ENCODE measurements at regions not wholly inside any gene's neighbourhood (a gene's known extent, or its start where the extent isn't known, plus 50 kb on each side); places are given as distances from the start of the nearest gene placed in this dataset.
"Not testable (repeated sequence)": the region's sequence is repeated elsewhere in the genome, so short reads cannot be mapped to it uniquely, and the experiment has no call there.

DNA sequence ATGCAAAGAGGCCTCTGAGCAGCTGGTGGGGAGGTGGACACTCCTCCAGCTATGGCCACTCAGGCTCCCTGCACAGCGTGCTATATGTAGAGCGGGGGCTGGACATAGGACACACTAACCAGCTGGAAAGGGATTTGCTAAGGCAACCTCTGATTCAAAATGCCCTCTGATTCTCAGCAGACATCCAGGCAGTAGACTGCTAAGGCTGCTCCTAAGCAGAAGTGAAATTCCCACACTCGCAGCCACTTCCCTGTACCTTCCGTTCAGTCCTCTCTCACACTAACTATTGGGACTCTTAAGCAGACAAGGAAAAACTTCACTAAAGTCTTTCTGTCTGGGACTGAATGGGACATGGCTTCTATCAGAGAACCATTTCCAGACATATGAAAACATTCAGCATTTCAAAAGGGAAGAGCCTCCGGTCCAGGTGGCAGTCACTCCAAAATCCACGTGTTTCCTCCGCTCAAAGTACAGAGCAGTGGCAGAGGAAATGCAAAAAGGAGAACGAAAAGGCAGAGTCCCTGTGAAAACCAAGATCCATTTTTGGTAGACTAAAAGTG lies 265.8 kb downstream of the TTC32 start:
- Mint-ChIP-seq H3K27me3 (peaks cover 7% of the 10 kb centered on the region), H3K36me3 (no peaks in the 10 kb centered on the region), H3K9me3 (no peaks in the 10 kb centered on the region), H3K4me1 (no peaks in the 10 kb centered on the region), H3K27ac (no peak overlapping the region), H3K4me3 (no peak overlapping the region)
- POLR2A ChIA-PET = no interaction called here
- DNase-seq (no peak), ATAC-seq (ENCODE audit: low read depth) (no peak)

GRCh38 chr2:19632403-19632991 lies 269.3 kb downstream of the TTC32 start:
- H3K9me3 Mint-ChIP-seq = peaks cover 1% of the 10 kb centered on the region
- peaks cover 8% of the 10 kb centered on the region for H3K27me3 Mint-ChIP-seq
- H3K4me3 Mint-ChIP-seq = no peak overlapping the region
- no peaks in the 10 kb centered on the region for H3K4me1 Mint-ChIP-seq
- H3K36me3 Mint-ChIP-seq = no peaks in the 10 kb centered on the region
- no peak for ATAC-seq (ENCODE audit: low read depth)
- H3K27ac Mint-ChIP-seq = no peak overlapping the region
- POLR2A ChIA-PET = no interaction called here
- no peak for DNase-seq

- no peak for ATAC-seq (ENCODE audit: low read depth)
- no peaks in the 10 kb centered on the region for H3K36me3 Mint-ChIP-seq
- DNase-seq = no peak
- no peak overlapping the region for H3K27ac Mint-ChIP-seq
- POLR2A ChIA-PET = no interaction called here
- H3K4me3 Mint-ChIP-seq = no peak overlapping the region
- H3K27me3 Mint-ChIP-seq = peaks cover 6% of the 10 kb centered on the region
- no peaks in the 10 kb centered on the region for H3K4me1 Mint-ChIP-seq
- peaks cover 1% of the 10 kb centered on the region for H3K9me3 Mint-ChIP-seq
Observed at GRCh38 chr2:19631871-19632270, 269.9 kb downstream of the TTC32 start.

GRCh38 chr2:19630921-19631320 lies 270.9 kb downstream of the TTC32 start:
- Mint-ChIP-seq H3K4me3 (no peak overlapping the region), H3K4me1 (no peaks in the 10 kb centered on the region), H3K36me3 (no peaks in the 10 kb centered on the region), H3K27ac (no peak overlapping the region), H3K27me3 (peaks cover 6% of the 10 kb centered on the region), H3K9me3 (peaks cover 1% of the 10 kb centered on the region)
- DNase-seq (no peak), ATAC-seq (ENCODE audit: low read depth) (no peak)
- POLR2A ChIA-PET = no interaction called here

GRCh38 chr2:19627359-19627758 lies 268.9 kb upstream of the OSR1 start:
- Mint-ChIP-seq H3K4me3 (no peak overlapping the region), H3K4me1 (no peaks in the 10 kb centered on the region), H3K36me3 (no peaks in the 10 kb centered on the region), H3K27me3 (peaks cover 4% of the 10 kb centered on the region), H3K27ac (no peak overlapping the region), H3K9me3 (peaks cover 1% of the 10 kb centered on the region)
- POLR2A ChIA-PET = no interaction called here
- DNase-seq (no peak), ATAC-seq (ENCODE audit: low read depth) (no peak)

- no peaks in the 10 kb centered on the region for H3K36me3 Mint-ChIP-seq
- DNase-seq = no peak
- H3K4me1 Mint-ChIP-seq = no peaks in the 10 kb centered on the region
- ATAC-seq (ENCODE audit: low read depth) = no peak
- H3K27me3 Mint-ChIP-seq = peaks cover 2% of the 10 kb centered on the region
- POLR2A ChIA-PET = no interaction called here
- no peak overlapping the region for H3K4me3 Mint-ChIP-seq
- H3K27ac Mint-ChIP-seq = no peak overlapping the region
- peaks cover 1% of the 10 kb centered on the region for H3K9me3 Mint-ChIP-seq
Observed at GRCh38 chr2:19623488-19623887, 265.1 kb upstream of the OSR1 start.

DNA sequence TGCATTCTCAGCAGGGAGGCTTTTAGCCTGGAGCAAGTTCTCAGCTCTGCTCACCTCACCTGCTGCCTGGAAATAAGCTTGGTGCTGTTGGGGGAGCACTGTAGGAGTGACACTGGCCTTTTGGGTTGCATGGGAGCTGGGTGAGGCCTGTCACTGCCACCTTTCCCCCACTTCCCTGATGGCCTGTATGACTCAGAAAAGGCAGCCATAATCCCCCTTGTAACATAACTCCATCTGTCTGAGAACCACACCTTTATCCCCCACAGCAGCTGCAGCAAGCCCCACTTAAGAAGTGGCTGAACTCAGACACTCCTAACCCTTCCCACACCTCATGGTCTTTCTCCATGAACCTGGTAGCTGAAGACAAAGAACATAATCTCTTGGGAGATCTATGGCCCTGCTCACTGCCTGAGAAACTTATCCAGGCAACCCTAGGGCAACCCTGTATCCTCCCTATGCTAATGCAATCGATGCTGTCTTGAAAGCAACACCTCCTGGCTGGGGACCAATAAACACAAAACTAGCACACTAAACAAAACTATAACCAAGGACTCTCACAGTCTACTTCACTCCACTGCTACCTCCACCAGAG lies 258.9 kb upstream of the OSR1 start:
- Mint-ChIP-seq H3K27ac (peak overlapping the region; percentile 10), H3K4me3 (no peak overlapping the region), H3K4me1 (no peaks in the 10 kb centered on the region), H3K36me3 (no peaks in the 10 kb centered on the region), H3K27me3 (no peaks in the 10 kb centered on the region), H3K9me3 (peaks cover 13% of the 10 kb centered on the region)
- no peak for DNase-seq
- no peak for ATAC-seq (ENCODE audit: low read depth)
- POLR2A ChIA-PET = no interaction called here

DNA sequence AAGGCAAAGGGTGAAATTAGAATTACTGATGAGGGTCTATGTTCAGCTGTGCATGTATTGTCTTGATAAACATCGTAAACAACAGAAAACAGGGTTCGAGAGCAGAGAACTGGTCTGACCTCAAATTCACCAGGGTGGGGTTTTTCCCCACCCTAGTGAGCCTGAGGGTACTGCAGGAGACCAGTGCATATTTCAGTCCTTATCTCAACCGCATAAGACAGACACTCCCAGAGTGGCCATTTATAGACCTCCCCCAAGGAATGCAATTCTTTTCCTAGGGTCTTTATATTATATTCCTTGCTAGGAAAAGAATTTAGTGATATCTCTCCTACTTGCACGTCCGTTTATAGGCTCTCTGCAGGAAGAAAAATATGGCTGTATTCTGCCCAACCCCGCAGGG lies 257.0 kb upstream of the OSR1 start:
- H3K36me3 Mint-ChIP-seq; H3K4me1 Mint-ChIP-seq; H3K27me3 Mint-ChIP-seq; POLR2A ChIA-PET; H3K4me3 Mint-ChIP-seq; H3K27ac Mint-ChIP-seq; ATAC-seq (ENCODE audit: low read depth); DNase-seq: not testable (repeated sequence)
- peaks cover 13% of the 10 kb centered on the region for H3K9me3 Mint-ChIP-seq

DNA sequence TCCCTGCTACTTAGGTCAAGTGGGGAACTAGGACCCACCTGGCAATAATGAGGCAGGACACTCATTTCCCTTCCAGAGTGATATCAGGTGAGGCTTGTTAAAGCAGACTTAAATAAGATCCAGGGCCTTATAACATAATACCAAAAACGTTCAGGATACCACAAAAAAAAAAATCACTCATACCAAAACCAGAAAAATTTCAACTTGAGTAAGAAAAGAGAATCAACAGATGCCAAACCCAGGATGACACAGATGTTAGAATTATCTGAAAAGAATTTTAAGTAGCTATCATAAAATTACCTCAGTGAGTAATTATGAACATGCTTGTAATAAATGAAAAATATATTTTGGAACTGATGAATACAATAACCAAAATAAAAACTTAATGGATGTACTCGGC lies 255.6 kb upstream of the OSR1 start:
- peaks cover 13% of the 10 kb centered on the region for H3K9me3 Mint-ChIP-seq
- no peaks in the 10 kb centered on the region for H3K27me3 Mint-ChIP-seq
- DNase-seq (no peak), ATAC-seq (ENCODE audit: low read depth) (no peak)
- no peaks in the 10 kb centered on the region for H3K36me3 Mint-ChIP-seq
- H3K27ac Mint-ChIP-seq = no peak overlapping the region
- H3K4me3 Mint-ChIP-seq = no peak overlapping the region
- no peaks in the 10 kb centered on the region for H3K4me1 Mint-ChIP-seq
- POLR2A ChIA-PET = no interaction called here

GRCh38 chr2:19611491-19612332 lies 253.3 kb upstream of the OSR1 start:
- H3K27me3 Mint-ChIP-seq = no peaks in the 10 kb centered on the region
- H3K4me1 Mint-ChIP-seq = no peaks in the 10 kb centered on the region
- POLR2A ChIA-PET = no interaction called here
- no peak overlapping the region for H3K27ac Mint-ChIP-seq
- no peaks in the 10 kb centered on the region for H3K36me3 Mint-ChIP-seq
- no peak for DNase-seq
- ATAC-seq (ENCODE audit: low read depth) = no peak
- H3K4me3 Mint-ChIP-seq = no peak overlapping the region
- peaks cover 13% of the 10 kb centered on the region for H3K9me3 Mint-ChIP-seq

GRCh38 chr2:19609266-19609665 lies 250.8 kb upstream of the OSR1 start:
- Mint-ChIP-seq H3K4me3 (no peak overlapping the region), H3K27me3 (no peaks in the 10 kb centered on the region), H3K36me3 (no peaks in the 10 kb centered on the region), H3K27ac (no peak overlapping the region), H3K9me3 (peaks cover 4% of the 10 kb centered on the region), H3K4me1 (no peaks in the 10 kb centered on the region)
- ATAC-seq (ENCODE audit: low read depth) (no peak), DNase-seq (no peak)
- POLR2A ChIA-PET = no interaction called here

- Mint-ChIP-seq H3K27ac (no peak overlapping the region), H3K36me3 (no peaks in the 10 kb centered on the region), H3K4me1 (no peaks in the 10 kb centered on the region), H3K9me3 (peaks cover 6% of the 10 kb centered on the region), H3K27me3 (no peaks in the 10 kb centered on the region), H3K4me3 (no peak overlapping the region)
- ATAC-seq (ENCODE audit: low read depth) (no peak), DNase-seq (no peak)
- POLR2A ChIA-PET = no interaction called here
Observed at GRCh38 chr2:19607931-19608771, 249.7 kb upstream of the OSR1 start.

- Mint-ChIP-seq H3K4me1 (no peaks in the 10 kb centered on the region), H3K27ac (no peak overlapping the region), H3K36me3 (no peaks in the 10 kb centered on the region), H3K27me3 (no peaks in the 10 kb centered on the region), H3K9me3 (peaks cover 6% of the 10 kb centered on the region), H3K4me3 (no peak overlapping the region)
- POLR2A ChIA-PET = no interaction called here
- ATAC-seq (ENCODE audit: low read depth) (no peak), DNase-seq (no peak)
Observed at GRCh38 chr2:19607400-19607799, 249.0 kb upstream of the OSR1 start.
